Esophagus squamous epithelium (tissue), 4 donors: ENCODE measurements at regions not wholly inside any gene's neighbourhood (a gene's known extent, or its start where the extent isn't known, plus 50 kb on each side); places are given as distances from the start of the nearest gene placed in this dataset.

ENCODE experiments used
- CTCF ChIP-seq, 6 experiments: fragments of 450-650 bp in 4 of 6; fragments of 200-600 bp in 2 of 6; sonication (generic) in 2 of 6; IDR thresholded peaks; one replicate each; pipeline ENCODE4 v1.5.1; 2016 to 2019; ENCODE audit warnings: antibody characterized with exemption in 6 of 6, mild to moderate bottlenecking in 4 of 6, moderate library complexity in 4 of 6
- POLR2A ChIP-seq, 4 donors: fragments of 450-650 bp; IDR thresholded peaks; one replicate each; pipeline ENCODE4 v1.6.1; 2017; ENCODE audit warnings: antibody characterized with exemption in 4 of 4, mild to moderate bottlenecking in 4 of 4, moderate library complexity in 3 of 4

- no peak for TF ChIP-seq CTCF (IDR thresholded peaks at IDR 0.05)
- no peak for TF ChIP-seq POLR2A (IDR thresholded peaks at IDR 0.05)
These were observed 55.8 kb downstream of the IGF2 start for GRCh38 chr11:2083411-2083810.
